CD4-positive, alpha-beta T cell treated with Interleukin-6 at 100 ng/mL for 8 hours (primary cell): ENCODE measurements at regions not wholly inside any gene's neighbourhood (a gene's known extent, or its start where the extent isn't known, plus 50 kb on each side); places are given as distances from the start of the nearest gene placed in this dataset.

Experiments used
- DNase-seq: peaks from one replicate; pipeline ENCODE4 v3.0.0-alpha.2; 2020; ENCODE audit warnings: mixed read lengths, low spot score

- DNase-seq: no peak
Observed at GRCh38 chr7:12518920-12519681, 51.4 kb upstream of the SCIN start.

GRCh38 chr7:12519682-12520009, 50.9 kb upstream of the SCIN start:
- no peak for DNase-seq
